Neural crest cell (in vitro differentiated cells): ENCODE measurements at regions not wholly inside any gene's neighbourhood (a gene's known extent, or its start where the extent isn't known, plus 50 kb on each side); places are given as distances from the start of the nearest gene placed in this dataset.
A peak's percentile ranks its signal among the peaks of the same experiment; 100 is the strongest.

Experiments
- DNase-seq: peaks from one replicate; pipeline ENCODE4 v3.0.0; 2021; ENCODE audit warnings: low read depth, mixed read lengths, low spot score
- H3K27ac Mint-ChIP-seq: one replicate; pipeline ENCODE4 v1.8.0; 2021; ENCODE audit warnings: mild to moderate bottlenecking, mixed read lengths; ENCODE audit not compliant: unreplicated experiment
- H3K27me3 Mint-ChIP-seq: 2 replicates; pipeline ENCODE4 v1.8.0; 2021; ENCODE audit warnings: low read depth, mild to moderate bottlenecking, mixed read lengths
- H3K36me3 Mint-ChIP-seq: 2 replicates; pipeline ENCODE4 v1.8.0; 2021; ENCODE audit warnings: low read depth, mild to moderate bottlenecking, mixed read lengths
- H3K4me1 Mint-ChIP-seq: 2 replicates; pipeline ENCODE4 v1.8.0; 2021; ENCODE audit warnings: mixed read lengths
- H3K4me3 Mint-ChIP-seq: one replicate; pipeline ENCODE4 v1.8.0; 2021; ENCODE audit warnings: mild to moderate bottlenecking, mixed read lengths
- H3K9me3 Mint-ChIP-seq: 2 replicates; pipeline ENCODE4 v1.8.0; 2021; ENCODE audit warnings: mixed read lengths
- TF ChIP-seq, protein P1 (sequence below): fragments of 200-600 bp; sonication (generic); conservative IDR thresholded peaks from 2 replicates; pipeline ENCODE4 v1.5.0; 2021; ENCODE audit warnings: antibody characterized with exemption, mild to moderate bottlenecking

DNA sequence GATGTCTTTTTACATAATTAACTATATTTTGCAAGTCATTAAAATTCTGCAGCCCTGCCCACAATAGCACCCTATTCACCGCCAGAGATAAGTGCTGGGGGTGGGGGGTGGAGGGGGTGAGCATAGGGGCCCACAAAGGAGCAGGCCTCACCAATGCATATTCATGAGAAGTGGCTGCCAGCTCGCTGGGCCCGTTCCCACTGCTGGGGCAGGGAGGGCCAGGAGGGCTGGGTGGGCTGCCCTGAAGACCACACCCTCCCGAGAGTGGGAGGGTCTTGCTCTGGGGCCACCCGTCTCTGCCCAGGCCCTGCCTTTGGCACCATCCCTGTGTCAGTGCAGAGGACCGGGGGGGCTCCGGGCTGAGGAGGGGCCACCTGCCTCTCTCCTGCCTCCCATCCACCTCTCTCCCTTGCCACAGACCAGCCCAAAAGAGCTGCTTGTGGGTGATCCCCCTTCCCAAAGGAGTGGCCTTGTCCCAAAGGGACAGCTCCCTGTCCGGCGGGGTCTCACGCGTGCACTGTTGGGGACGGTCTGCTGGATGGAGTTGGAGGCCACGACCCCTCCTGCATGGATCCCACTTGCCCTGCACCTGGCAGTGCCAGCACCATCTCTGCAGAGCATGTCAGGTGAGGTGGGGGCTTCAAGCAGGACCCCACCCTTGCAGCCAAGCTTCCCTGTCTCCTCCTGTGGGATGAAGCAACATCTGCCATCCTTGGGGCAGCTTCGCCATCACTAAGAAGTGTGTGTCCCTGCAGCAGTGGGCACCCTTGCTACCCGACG lies 138.8 kb upstream of the GPC1 start:
- no peaks in the 10 kb centered on the region for H3K9me3 Mint-ChIP-seq
- H3K4me3 Mint-ChIP-seq, result no peak overlapping the region
- no peaks in the 10 kb centered on the region for H3K36me3 Mint-ChIP-seq
- TF ChIP-seq, protein P1, sequence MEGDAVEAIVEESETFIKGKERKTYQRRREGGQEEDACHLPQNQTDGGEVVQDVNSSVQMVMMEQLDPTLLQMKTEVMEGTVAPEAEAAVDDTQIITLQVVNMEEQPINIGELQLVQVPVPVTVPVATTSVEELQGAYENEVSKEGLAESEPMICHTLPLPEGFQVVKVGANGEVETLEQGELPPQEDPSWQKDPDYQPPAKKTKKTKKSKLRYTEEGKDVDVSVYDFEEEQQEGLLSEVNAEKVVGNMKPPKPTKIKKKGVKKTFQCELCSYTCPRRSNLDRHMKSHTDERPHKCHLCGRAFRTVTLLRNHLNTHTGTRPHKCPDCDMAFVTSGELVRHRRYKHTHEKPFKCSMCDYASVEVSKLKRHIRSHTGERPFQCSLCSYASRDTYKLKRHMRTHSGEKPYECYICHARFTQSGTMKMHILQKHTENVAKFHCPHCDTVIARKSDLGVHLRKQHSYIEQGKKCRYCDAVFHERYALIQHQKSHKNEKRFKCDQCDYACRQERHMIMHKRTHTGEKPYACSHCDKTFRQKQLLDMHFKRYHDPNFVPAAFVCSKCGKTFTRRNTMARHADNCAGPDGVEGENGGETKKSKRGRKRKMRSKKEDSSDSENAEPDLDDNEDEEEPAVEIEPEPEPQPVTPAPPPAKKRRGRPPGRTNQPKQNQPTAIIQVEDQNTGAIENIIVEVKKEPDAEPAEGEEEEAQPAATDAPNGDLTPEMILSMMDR, result no peak
- H3K27ac Mint-ChIP-seq, result no peak overlapping the region
- DNase-seq, result no peak
- H3K4me1 Mint-ChIP-seq, result peaks cover 26% of the 10 kb centered on the region
- no peaks in the 10 kb centered on the region for H3K27me3 Mint-ChIP-seq

GRCh38 chr2:240297256-240298116 lies 138.0 kb upstream of the GPC1 start:
- peak overlapping the region; percentile 50 for H3K27ac Mint-ChIP-seq
- H3K27me3 Mint-ChIP-seq, result no peaks in the 10 kb centered on the region
- no peaks in the 10 kb centered on the region for H3K9me3 Mint-ChIP-seq
- TF ChIP-seq, protein P1, result no peak
- peaks cover 26% of the 10 kb centered on the region for H3K4me1 Mint-ChIP-seq
- H3K36me3 Mint-ChIP-seq, result no peaks in the 10 kb centered on the region
- no peak overlapping the region for H3K4me3 Mint-ChIP-seq
- DNase-seq, result no peak

- DNase-seq, result no peak
- TF ChIP-seq, protein P1, result no peak
- H3K27ac Mint-ChIP-seq, result no peak overlapping the region
- no peaks in the 10 kb centered on the region for H3K36me3 Mint-ChIP-seq
- no peaks in the 10 kb centered on the region for H3K9me3 Mint-ChIP-seq
- peaks cover 27% of the 10 kb centered on the region for H3K4me1 Mint-ChIP-seq
- H3K4me3 Mint-ChIP-seq, result no peak overlapping the region
- H3K27me3 Mint-ChIP-seq, result no peaks in the 10 kb centered on the region
Observed at GRCh38 chr2:240298117-240298790, 137.2 kb upstream of the GPC1 start.

GRCh38 chr2:240298803-240299709 lies 136.4 kb upstream of the GPC1 start:
- TF ChIP-seq, protein P1, result no peak
- H3K27me3 Mint-ChIP-seq, result no peaks in the 10 kb centered on the region
- DNase-seq, result no peak
- no peaks in the 10 kb centered on the region for H3K36me3 Mint-ChIP-seq
- H3K27ac Mint-ChIP-seq, result no peak overlapping the region
- H3K4me1 Mint-ChIP-seq, result peaks cover 31% of the 10 kb centered on the region
- H3K9me3 Mint-ChIP-seq, result no peaks in the 10 kb centered on the region
- H3K4me3 Mint-ChIP-seq, result no peak overlapping the region

DNA sequence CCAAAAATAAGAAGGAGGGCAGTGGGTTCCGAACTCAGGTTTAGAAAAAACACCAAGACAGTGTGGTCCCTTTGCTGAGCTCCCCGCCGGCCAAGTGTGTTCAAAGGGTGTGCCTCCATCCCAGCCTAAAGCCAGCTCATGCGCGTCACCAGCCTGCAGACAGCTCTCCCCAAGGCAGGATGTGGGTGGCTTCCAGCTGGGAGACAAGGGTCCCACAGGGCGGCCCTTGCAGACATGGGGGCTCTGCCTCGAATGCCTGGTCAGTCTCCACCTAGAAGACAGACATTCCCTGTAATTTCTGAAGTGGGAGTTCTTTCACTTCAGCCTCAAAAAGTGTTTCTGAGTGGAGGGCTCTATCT lies 135.8 kb upstream of the GPC1 start:
- no peak overlapping the region for H3K4me3 Mint-ChIP-seq
- no peaks in the 10 kb centered on the region for H3K36me3 Mint-ChIP-seq
- H3K9me3 Mint-ChIP-seq, result no peaks in the 10 kb centered on the region
- TF ChIP-seq, protein P1, result no peak
- no peaks in the 10 kb centered on the region for H3K27me3 Mint-ChIP-seq
- no peak overlapping the region for H3K27ac Mint-ChIP-seq
- H3K4me1 Mint-ChIP-seq, result peaks cover 36% of the 10 kb centered on the region
- DNase-seq, result no peak
